Ecto neural progenitor cell (in vitro differentiated cells): ENCODE measurements at regions not wholly inside any gene's neighbourhood (a gene's known extent, or its start where the extent isn't known, plus 50 kb on each side); places are given as distances from the start of the nearest gene placed in this dataset.
"Not testable (repeated sequence)": the region's sequence is repeated elsewhere in the genome, so short reads cannot be mapped to it uniquely, and the experiment has no call there.

ENCODE experiments used
- DNase-seq: peaks from one replicate; pipeline ENCODE4 v3.0.0-alpha.2; 2018; ENCODE audit warnings: low spot score

DNA sequence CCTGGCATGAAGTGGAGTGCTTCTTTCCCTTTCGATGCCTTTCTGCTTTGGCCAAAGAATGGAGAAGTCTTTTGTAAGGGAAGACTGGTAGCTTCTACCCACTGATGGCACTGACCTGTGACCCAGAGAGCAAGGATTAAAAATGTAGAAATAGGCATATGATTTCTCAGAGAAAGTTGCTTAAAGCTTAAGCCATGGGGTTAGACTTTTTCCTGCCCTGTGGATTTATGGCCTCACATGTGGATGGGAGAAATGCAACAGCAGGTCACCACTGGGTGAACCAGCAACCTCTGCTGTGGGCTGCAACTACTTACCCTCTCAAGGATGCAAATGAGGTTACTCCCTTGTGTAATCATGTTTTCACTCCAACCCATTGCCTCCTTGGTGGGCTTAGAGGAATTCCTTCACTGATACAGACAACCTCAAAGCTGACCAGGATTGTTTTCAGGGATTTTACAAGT, 86.7 kb upstream of the CDC42EP3 start:
- peak; percentile 13 for DNase-seq

DNA sequence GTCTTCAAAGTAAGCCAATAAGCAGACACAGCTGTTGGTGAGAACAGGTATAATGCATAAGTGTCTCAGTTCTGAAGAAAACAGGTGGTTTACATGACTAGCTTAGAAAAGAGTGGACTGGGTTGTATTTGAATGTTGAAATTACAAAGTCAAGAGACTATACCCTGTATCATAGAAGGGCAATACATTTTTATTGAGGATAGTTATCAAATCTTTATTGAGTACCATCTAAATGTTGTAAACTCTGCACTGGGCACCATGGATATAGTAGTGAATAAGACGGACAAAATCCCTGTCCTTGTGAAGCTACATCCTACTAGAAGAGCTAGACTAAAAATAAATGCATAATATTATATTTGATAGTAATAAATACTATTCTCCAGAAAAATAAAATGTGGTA, 88.5 kb upstream of the CDC42EP3 start:
- not testable (repeated sequence) for DNase-seq

DNA sequence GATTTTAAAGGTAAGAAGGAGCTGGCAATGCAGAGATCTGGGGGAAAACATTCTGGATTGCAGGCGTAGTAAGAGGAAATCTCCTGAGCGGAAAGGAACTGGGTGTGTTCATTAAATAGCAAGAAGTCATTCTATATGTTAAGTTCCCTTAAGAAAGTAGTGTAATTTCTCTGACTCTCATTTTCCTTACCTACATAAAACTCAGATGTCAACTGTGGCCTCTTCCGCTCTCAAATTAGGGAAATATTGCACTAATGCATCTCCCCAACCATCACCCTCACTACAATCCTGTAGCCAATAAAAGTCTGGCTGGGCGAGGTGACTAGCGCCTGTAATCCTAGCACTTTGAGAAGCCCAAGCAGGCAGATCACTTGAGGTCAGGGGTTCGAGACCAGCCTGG, 89.0 kb upstream of the CDC42EP3 start:
- DNase-seq: no peak

DNA sequence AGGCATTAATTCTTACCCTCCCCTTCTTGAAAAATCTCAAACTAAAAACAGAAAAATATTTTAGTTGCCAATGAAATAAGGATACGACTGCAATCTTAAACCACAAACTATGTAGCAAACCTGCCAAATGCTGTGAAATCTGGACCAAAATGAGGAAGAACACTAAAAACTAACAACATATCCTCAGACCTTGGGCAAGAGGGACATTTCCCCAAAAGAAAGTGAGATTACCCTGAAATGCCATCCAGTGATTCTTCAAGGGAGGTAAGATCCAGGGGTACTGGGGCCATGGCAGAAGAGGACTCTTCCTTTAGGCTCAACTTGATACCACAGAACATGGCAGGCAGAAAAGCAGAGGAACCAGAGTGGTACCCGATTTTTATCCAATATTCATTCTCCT, 90.8 kb upstream of the CDC42EP3 start:
- not testable (repeated sequence) for DNase-seq

DNA sequence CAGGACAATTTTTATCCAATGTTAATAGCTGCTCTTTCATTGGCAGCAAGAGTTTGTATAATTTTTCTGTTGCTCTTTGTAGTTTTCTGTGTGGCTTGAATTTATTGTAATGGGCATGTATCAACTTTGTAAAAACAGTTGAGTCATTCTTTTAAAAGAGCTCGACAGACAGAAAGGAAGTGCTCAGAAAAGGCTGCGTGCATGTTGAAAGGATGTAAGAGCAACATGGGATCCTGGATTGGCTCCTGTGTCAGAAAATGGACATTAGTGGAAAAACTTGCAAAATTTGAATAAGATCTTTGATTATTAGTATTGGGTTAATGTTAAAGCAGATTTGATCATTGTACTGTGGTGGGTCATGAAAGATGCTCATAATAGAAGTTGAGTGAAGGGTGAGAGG, 93.3 kb upstream of the CDC42EP3 start:
- DNase-seq: no peak

DNA sequence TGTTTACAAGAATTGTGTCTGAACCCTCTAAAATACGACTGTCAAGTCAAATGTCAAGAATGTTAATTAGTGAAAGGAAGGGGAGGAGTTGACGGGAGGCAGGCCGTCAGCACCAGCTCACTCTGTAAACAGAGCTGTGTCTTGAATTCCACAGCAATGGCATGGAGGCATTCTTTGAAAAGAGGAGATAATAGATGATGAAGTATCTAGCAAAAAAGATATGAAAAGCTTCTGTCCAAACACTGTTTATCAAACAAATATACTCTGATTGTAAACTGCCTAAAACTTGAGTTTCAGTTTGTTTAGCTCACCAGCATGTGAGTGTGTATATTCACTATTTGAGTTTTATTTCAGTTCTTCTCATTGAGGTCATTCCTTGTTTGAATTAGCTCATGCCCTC, 94.7 kb upstream of the CDC42EP3 start:
- no peak for DNase-seq

DNA sequence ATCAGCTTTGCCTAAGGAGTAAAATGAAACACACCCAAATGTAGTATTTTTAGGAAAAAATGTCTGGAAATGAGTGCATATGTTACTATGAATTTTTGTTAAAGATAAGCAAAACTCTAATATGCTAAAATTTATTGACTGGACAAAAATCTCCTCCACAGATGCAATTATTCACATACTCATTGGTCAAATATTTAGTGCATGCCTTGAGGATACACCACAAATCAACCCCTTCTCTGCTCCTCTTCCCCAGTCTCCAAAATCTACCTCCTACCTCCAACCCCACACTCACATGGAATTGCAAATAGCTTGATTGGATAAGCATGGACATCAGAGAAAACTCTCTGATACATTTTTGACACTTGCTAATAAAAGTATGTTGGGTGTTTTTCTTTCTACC, 95.6 kb upstream of the CDC42EP3 start:
- DNase-seq: no peak

DNA sequence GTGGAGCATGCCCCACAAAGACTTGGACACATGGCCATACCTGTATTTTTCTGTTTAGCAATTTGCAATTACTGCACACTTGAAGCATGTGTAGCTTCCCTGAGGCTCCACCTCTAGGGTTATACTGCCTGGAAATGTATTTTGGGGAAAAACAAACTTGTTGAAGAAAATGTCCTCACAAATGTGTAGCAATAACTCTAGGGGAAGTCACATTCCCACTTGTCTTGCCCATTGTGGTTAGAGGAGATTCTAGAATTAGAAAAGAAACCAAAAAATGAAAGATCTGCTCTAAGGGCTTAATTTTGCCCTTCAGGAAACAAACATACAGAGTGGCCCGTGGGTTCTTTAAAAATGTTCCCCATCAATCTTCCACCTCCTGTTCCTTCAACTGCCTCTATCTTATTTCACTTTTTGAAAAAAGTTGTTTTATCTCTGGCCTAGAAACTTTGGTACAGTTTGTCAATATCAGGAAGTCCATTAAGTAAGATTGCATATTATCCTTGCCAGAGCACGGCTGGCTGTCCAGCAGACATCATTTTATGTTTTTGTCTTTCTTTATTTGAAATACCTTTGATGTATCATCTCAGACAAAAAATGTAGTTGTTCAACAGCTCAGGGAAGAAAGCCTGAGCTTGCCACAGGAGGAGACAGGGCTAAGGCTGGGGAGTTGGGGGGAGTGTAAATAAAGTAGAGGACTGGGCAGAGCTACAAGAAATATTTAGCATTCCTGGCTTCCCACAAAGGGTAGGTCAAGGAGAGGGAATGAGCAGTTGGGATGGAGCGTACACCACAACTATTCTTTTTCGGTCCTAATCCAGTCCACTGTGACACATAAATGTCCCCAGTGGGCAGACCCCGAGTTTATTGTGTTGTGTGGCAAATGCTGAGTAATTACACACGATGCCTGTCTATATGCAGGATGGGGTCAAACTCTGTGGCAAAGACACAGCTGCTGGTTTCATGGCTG, 96.8 kb upstream of the CDC42EP3 start:
- DNase-seq: no peak

DNA sequence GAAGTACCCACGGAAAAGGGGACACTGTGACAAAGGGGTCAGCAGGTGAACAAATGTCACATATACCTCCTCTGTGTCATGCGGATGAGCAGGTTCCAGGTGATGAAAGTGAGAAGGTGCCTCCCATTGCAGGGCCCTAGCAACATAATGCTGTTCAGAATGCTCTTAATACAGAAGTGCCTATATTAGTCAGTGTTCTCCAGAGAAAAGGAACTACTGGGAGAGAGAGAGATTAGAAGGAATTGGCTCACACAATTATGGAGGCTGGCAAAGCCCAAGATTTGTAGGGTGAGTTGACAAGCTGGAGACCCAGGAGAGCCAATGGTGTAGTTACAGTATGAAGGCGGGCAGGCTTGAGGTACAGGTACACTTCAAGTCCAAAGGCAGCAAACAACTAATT, 98.1 kb upstream of the CDC42EP3 start:
- no peak for DNase-seq

DNA sequence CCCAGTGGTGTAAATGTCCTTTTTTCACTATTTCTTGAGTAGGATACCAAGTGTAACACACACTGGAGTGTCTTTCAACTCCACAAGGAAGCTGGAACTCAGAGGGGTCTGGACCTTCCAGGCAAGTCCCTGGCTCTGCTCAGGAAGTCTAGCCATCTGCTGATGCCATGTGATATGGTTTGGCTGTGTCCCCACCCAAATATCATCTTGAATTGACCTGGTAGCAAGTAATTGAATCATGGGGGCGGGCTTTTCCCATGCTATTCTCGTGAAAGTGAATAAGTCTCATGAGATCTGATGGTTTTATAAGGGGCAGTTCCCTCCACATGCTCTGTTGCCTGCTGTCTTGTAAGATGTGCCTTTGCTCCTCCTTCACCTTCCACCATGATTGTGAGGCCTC, 99.4 kb upstream of the CDC42EP3 start:
- DNase-seq: no peak

DNA sequence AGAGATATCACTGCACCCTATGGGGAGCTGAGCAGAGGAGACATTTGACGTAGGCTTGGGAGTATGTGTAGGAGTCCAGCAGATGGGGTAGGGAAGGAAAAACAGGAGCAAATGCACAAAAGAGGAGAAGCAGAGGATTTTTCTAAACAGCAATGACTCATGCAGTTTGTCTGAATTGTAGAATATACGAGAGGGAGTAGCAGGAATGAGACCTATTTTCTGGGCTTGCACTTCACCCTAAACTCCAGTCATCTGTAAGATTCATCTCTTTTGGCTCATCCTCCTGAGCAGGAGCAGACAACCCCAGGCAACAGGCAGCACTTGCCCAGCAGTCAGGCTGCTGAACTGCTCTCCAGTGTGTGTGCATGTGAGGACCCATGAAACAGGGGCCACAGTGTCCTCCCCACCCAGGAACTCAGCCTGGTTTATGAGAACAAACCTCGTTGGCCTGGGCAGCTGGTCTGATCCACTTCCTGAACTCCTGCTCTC, 100.2 kb upstream of the CDC42EP3 start:
- DNase-seq: no peak

DNA sequence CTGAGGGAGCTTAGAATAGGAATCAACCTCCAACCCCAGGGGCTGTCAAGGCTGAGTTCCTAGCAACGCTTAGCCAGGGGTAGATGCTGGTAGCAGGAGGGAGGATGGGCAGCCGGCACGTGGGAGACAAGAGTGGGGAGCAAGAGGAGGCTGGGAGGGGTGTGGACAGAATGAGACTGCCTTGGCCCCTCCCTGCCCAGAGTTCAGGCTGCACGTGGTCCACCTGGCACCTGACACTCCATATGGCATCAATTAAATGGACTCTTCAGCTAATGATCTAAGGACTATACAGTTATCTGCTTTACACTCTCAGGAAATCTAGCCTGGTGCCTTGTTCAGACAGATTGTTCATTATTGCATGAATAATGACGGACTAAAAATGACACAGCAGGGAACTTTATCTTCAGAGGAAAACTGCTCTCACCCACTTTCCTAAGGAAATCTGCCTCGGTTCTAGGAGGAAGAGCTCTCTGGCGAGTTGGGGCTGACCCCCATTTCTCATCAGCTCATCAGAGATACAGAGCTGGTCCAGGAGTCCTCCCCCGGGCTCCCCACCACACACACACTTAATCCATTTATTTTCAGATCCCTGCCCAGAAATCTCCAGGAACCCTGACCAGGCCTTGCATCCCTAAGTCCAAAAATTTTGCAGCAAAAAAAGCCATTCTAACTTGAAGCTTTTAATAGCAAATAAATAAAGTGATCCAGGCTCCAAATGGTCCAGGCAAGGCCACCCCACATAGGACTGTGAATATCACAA, 102.1 kb upstream of the CDC42EP3 start:
- DNase-seq: no peak

DNA sequence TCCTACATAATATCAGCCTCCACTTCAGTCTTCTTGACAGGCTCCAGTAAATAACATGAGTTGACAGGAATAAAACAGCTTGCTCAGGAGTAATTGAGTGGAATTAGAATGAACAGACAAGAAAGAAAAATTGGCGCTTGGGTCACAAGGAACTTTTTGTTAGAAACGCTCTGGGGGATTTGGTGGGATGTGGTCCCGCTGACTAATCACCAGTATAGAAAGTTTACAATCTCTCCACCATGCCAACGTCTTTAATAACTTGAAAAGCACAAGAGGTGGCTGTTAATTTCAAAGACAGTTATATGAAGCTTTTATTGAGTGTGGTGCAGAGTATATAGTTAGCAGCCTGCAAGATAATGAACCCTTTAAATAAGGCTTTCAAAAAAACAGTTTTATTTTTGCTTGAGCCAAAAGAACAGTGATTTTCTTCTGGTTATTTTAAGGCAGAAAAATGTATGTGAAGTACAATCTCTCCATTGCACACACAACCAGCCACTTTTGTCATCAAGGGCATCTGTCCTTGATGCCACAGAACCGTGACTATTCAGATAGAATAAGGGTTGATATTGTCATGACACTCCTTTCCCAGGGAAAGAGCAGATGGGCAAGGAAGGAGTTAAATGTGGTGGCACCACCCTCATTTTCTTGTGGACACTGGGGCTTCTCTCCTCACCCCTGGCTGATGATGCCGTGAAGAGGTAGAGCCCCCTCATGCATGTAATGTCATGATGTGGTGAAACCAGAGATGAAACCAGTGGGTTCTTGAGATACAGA, 102.9 kb upstream of the CDC42EP3 start:
- not testable (repeated sequence) for DNase-seq

DNA sequence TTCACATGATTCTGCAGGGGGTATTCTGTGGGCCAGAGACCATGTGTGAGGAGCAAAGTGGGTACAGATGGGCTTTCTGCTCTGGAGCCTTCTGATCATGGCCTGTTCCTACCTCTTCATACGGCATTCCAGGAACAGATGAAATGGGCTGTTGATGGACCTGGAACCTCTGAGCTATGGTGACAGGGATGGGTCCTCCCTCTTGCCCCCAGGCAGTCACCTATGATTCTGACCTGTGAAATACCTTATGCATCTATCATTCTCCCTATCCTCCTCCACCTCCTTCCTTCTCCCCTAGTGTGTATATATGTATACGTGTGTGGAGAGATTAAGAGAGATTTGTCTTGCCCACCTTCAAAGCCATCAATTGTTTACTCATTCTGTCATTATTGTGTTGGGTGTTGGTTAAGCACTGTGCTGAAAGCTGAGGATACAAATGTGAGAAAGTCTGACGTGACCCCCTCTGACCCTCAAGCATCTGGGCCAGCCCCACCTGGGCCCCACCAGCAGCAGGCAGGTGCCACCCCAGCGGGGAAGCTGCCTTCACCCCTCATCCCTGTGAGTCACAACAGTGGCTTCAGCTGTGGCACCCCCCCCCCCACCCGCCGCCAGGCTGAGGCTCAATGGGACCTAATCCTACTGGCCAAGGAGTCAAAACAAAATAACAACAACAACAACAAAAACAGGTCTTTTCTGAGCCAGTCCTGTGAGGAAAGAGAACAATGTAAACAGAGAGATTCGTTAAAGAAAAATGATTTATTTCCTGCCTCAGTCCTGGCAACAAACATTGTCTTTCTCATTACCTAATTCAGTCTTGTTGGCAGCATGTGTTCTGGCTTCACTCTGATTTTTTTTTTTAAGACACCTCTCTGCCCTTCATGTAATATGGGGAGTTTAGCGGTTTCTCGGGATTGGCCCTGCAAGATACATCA, 103.8 kb upstream of the CDC42EP3 start:
- DNase-seq: no peak

DNA sequence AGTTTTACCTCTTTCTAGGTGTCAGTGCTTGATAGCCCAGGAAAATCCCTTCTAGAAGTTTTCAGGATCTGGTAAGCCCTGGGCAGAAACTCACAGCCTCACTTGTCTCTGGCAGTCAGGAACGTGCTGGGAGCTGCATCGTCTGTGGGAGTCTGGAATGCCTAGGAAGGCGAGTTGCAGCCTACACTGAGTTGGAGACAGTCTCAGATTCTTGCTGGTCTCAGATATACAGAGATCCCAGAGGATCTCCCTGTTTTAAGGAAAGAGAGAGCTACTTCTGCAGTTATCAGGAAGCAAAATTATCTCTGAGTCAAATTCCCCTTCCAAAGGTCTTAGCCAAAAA, 104.4 kb upstream of the CDC42EP3 start:
- DNase-seq: no peak

DNA sequence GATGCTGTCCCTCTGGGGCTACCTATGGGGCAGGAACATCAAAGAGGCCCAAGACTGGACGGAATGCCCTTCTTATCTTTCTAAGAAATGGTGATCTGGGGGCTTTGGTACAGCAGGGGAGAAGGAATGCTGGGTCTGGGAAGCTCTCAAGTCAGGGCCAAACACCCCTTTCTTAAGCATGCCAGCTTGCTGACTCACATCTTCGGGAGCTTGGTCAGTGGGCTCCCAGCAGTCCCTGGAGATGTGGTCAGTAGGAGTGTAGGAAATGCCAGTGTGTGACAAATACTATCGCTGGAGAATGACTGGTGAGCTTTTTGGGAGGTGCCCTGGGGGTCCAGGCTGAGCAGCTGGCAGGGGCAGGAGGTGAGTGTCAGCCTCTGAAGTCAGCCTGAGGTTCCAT, 105.0 kb upstream of the CDC42EP3 start:
- no peak for DNase-seq

DNA sequence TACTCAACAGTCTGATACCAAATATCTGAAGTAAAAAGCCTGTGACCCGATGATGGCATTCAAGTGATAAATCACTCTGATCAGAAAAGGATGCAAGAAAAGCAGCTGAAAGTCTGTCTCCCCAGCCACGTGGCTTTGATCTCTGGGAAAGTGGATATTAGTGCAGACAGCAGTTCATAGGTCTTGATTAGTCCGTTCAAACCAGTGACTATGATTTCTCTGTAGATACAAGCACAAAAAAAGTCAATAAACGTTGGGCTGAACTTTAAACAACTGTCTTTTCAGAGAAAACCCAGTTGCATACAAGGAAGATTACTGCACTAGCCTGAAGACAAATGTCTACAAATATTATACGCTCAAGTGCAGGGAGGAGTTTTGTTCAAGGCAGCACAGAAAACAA, 107.7 kb upstream of the CDC42EP3 start:
- DNase-seq: no peak

DNA sequence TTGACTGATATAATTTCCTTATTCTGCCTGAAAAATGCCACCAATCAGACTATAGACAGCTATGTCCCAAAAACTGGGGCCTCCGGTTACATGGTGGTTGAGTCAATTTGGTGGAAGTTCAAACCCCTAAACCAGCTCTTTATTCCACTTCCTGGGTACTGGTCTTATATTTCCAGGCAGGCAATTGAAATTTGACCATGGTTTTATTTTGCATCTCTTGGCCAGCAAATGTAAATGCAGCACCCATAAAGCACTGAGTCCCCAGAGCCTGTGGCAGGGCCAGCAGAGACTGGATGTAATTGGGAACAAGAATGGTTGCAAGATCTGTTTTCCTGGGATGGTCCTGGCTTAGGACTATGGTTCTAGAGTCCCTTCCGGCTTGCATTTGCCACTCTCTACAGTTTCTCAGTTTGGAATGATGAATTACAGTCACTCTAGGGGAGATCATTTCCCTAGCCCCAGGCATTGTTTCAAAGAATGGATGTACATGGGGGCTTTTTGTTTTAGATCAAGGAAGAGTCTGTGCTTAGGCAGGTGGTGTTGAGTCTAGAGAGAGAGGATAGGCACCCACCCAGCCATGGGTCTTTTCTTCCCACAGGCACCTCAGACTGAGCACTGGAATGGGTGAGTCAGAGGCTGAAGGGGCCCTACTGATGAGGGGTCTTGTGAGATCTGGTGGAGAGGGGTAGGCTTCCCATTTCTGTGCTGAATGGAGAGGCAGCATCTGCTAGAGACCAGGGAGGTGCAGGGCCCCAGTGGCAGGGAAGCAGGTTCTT, 108.4 kb upstream of the CDC42EP3 start:
- no peak for DNase-seq

DNA sequence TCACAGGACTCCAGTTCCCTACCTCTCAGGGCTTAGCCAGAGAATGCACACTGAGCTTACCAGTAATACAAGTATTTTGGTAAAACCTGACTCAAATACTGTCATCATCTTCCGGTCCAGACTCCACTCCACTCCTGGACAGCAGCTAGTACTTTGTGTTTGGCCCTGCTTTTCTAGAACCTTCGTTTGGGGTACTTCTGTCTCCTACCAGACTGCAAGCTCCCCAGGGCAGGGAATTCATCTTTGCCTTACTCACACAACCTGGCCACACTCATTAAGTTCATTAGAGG, 108.9 kb upstream of the CDC42EP3 start:
- DNase-seq: no peak

DNA sequence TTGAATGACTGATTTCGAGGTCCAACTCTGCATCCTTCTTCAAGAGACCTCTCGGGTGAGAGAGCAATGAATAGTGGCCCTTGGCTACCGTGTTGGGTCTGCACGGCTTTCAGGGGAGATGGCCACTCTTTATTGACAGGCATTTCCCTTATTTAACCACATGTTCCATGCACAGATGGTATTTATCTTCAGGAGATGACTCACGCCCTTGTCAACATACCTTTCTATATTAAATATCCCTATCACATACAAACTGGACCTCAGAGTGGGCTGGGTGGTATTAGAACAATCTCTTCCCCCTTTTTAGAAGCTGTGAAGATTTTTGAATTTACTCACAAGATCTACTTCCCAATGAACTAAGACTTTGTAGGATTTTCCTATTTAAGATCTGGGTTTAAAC, 109.6 kb upstream of the CDC42EP3 start:
- no peak for DNase-seq
